H1 (cell line): ENCODE measurements at regions not wholly inside any gene's neighbourhood (a gene's known extent, or its start where the extent isn't known, plus 50 kb on each side); places are given as distances from the start of the nearest gene placed in this dataset.

Experiments used
- CTCF ChIA-PET: fragments of 300-600 bp; sonication (Branson Sonifier 250); formaldehyde crosslinking; loops from one replicate; lab custom pipeline; 2021; ENCODE audit not compliant: partially characterized antibody; lab: Charles Lee
- POLR2A ChIA-PET: fragments of 300-600 bp; sonication (Branson Sonifier 250); formaldehyde crosslinking; loops from one replicate; lab custom pipeline; 2021; ENCODE audit warnings: inconsistent platforms; ENCODE audit not compliant: partially characterized antibody; lab: Charles Lee
- DNase-seq, 2 experiments: peaks; one replicate each; pipeline versions ENCODE4 v3.0.0 to v3.0.0-alpha.2; 2010 to 2022; ENCODE audit warnings: low spot score in 2 of 2, low read depth in 1 of 2, mixed read lengths in 1 of 2
- FAIRE-seq: peaks from 2 replicates; lab custom pipeline; 2011; peaks lifted over from hg19 to GRCh38; lab: Jason Lieb, UNC
- H2AFZ ChIP-seq: 2 replicates; pipeline ENCODE4 v1.8.1; 2012; ENCODE audit warnings: low read length, inconsistent platforms
- H2AK5ac ChIP-seq: 2 replicates; pipeline ENCODE4 v1.6.1; 2013; ENCODE audit warnings: low read depth, low read length
- H2BK120ac ChIP-seq: replicated peaks from 2 replicates; pipeline ENCODE3; 2013; ENCODE audit warnings: low read depth, low read length, inconsistent platforms
- H2BK12ac ChIP-seq: 2 replicates; pipeline ENCODE4 v1.6.1; 2013; ENCODE audit warnings: low read depth, low read length
- H2BK15ac ChIP-seq: 2 replicates; pipeline ENCODE4 v1.6.1; 2013; ENCODE audit warnings: low read length
- H2BK20ac ChIP-seq: 2 replicates; pipeline ENCODE4 v1.6.1; 2013; ENCODE audit warnings: low read length
- H2BK5ac ChIP-seq: 2 replicates; pipeline ENCODE4 v1.6.1; 2013; ENCODE audit warnings: low read depth, low read length
- H3K14ac ChIP-seq: 2 replicates; pipeline ENCODE4 v1.6.1; 2013; ENCODE audit warnings: inconsistent platforms; ENCODE audit not compliant: insufficient read length
- H3K18ac ChIP-seq: 2 replicates; pipeline ENCODE4 v1.6.1; 2013; ENCODE audit warnings: low read length; ENCODE audit errors: extremely low read depth
- H3K23ac ChIP-seq: 2 replicates; pipeline ENCODE4 v1.6.1; 2013; ENCODE audit warnings: inconsistent platforms; ENCODE audit not compliant: insufficient read length
- H3K23me2 ChIP-seq: 2 replicates; pipeline ENCODE4 v1.6.1; 2013; ENCODE audit warnings: low read depth, low read length
- H3K27ac ChIP-seq: 2 replicates; pipeline ENCODE4 v1.6.1; 2011; ENCODE audit warnings: low read depth, low read length, inconsistent platforms
- H3K27me3 ChIP-seq, 4 experiments: replicated peaks in 1 of 4; 1 replicate in 1 of 4; 2 replicates in 3 of 4; pipeline versions ENCODE4 v1.6.1 to v1.8.1; 2011 to 2013; ENCODE audit warnings: low read length in 3 of 4, mild to moderate bottlenecking in 3 of 4, inconsistent platforms in 2 of 4, mixed read lengths in 2 of 4, moderate library complexity in 1 of 4; ENCODE audit not compliant: control insufficient read depth in 3 of 4, insufficient read depth in 3 of 4; ENCODE audit errors: extremely low read depth in 1 of 4
- H3K36me3 ChIP-seq, 4 experiments: 2 replicates each; pipeline versions ENCODE4 v1.6.1 to v1.8.1; 2011 to 2013; ENCODE audit warnings: mild to moderate bottlenecking in 4 of 4, low read length in 3 of 4, moderate library complexity in 2 of 4, control low read depth in 1 of 4, inconsistent platforms in 1 of 4; ENCODE audit not compliant: insufficient read depth in 4 of 4, control insufficient read depth in 2 of 4
- H3K4ac ChIP-seq: replicated peaks from 2 replicates; pipeline ENCODE3; 2013; ENCODE audit warnings: low read length, low read depth, mixed read lengths, inconsistent platforms; ENCODE audit not compliant: insufficient read length
- H3K4me1 ChIP-seq, 4 experiments: replicated peaks in 1 of 4; 1 replicate in 1 of 4; 2 replicates in 3 of 4; pipeline versions ENCODE4 v1.6.1 to v1.8.1; 2011 to 2013; ENCODE audit warnings: low read length in 3 of 4, inconsistent platforms in 2 of 4, mixed read lengths in 1 of 4; ENCODE audit not compliant: insufficient read depth in 4 of 4, control insufficient read depth in 3 of 4
- H3K4me2 ChIP-seq, 2 experiments: 2 replicates each; pipeline versions ENCODE4 v1.6.1 to v1.8.1; 2011 to 2013; ENCODE audit warnings: low read depth in 2 of 2, low read length in 2 of 2, control low read depth in 1 of 2, inconsistent platforms in 1 of 2, mild to moderate bottlenecking in 1 of 2; ENCODE audit not compliant: insufficient read depth in 1 of 2
- H3K4me3 ChIP-seq, 4 experiments: fragments of 200-600, 300-600 bp in 1 of 4; sonication (generic), shearing (Covaris generic), sonication (Bioruptor Twin) in 1 of 4; 2 replicates each; pipeline versions ENCODE4 v1.5.1 to v1.8.1; 2011 to 2016; ENCODE audit warnings: low read length in 4 of 4, low read depth in 3 of 4, control low read depth in 2 of 4, inconsistent platforms in 2 of 4, mild to moderate bottlenecking in 2 of 4, mixed read lengths in 1 of 4, moderate library complexity in 1 of 4; ENCODE audit not compliant: insufficient read depth in 2 of 4; ENCODE audit errors: extremely low read depth in 1 of 4
- H3K56ac ChIP-seq: replicated peaks from 2 replicates; pipeline ENCODE3; 2013; ENCODE audit warnings: low read depth, mild to moderate bottlenecking, mixed read lengths, low read length, inconsistent platforms; ENCODE audit not compliant: insufficient read length
- H3K79me1 ChIP-seq: 2 replicates; pipeline ENCODE4 v1.6.1; 2013; ENCODE audit warnings: low read depth, low read length, control low read depth
- H3K79me2 ChIP-seq, 2 experiments: 2 replicates each; pipeline versions ENCODE4 v1.6.1 to v1.8.1; 2012 to 2013; ENCODE audit warnings: low read length in 2 of 2, mild to moderate bottlenecking in 2 of 2, inconsistent platforms in 1 of 2; ENCODE audit not compliant: insufficient read depth in 2 of 2, control insufficient read depth in 1 of 2
- H3K9ac ChIP-seq, 4 experiments: replicated peaks in 1 of 4; 1 replicate in 1 of 4; 2 replicates in 3 of 4; pipeline versions ENCODE4 v1.6.1 to v1.8.1; 2011 to 2013; ENCODE audit warnings: low read depth in 3 of 4, low read length in 3 of 4, control low read depth in 2 of 4, mild to moderate bottlenecking in 2 of 4, moderate library complexity in 2 of 4, inconsistent platforms in 1 of 4; ENCODE audit errors: extremely low read depth in 1 of 4
- H3K9me3 ChIP-seq, 2 experiments: 2 replicates each; pipeline versions ENCODE4 v1.6.1 to v1.8.1; 2012 to 2013; ENCODE audit warnings: mild to moderate bottlenecking in 2 of 2, moderate library complexity in 2 of 2, control low read depth in 1 of 2, inconsistent platforms in 1 of 2, low read depth in 1 of 2, low read length in 1 of 2, mixed read lengths in 1 of 2; ENCODE audit not compliant: insufficient read depth in 2 of 2
- H4K20me1 ChIP-seq, 2 experiments: replicated peaks in 1 of 2; 2 replicates each; pipeline versions ENCODE3 to v1.8.1; 2011 to 2013; ENCODE audit warnings: inconsistent platforms in 2 of 2, low read length in 2 of 2, mild to moderate bottlenecking in 1 of 2; ENCODE audit not compliant: insufficient read depth in 2 of 2, control insufficient read depth in 1 of 2
- H4K5ac ChIP-seq: 2 replicates; pipeline ENCODE4 v1.6.1; 2013; ENCODE audit warnings: low read length, low read depth, mixed read lengths, inconsistent platforms; ENCODE audit not compliant: insufficient read length
- H4K8ac ChIP-seq: 2 replicates; pipeline ENCODE4 v1.8.0; 2013; ENCODE audit warnings: mild to moderate bottlenecking, moderate library complexity, low read length, inconsistent platforms; ENCODE audit not compliant: insufficient read depth; ENCODE audit errors: extremely low read depth
- H4K91ac ChIP-seq: replicated peaks from 2 replicates; pipeline ENCODE3; 2013; ENCODE audit warnings: low read length, mixed read lengths, inconsistent platforms; ENCODE audit not compliant: insufficient read length
- ASH2L ChIP-seq: fragments of 200-600, 300-600 bp; sonication (generic); IDR thresholded peaks from one replicate; pipeline ENCODE4 v1.7.1; 2017; ENCODE audit warnings: low read length
- ATF2 ChIP-seq: IDR thresholded peaks from 2 replicates; pipeline ENCODE4 v1.6.1; 2012; ENCODE audit warnings: low read length, inconsistent platforms
- CTBP2 ChIP-seq: IDR thresholded peaks from 2 replicates; pipeline ENCODE4 v1.7.0; 2011; ENCODE audit warnings: borderline replicate concordance, mild to moderate bottlenecking, moderate library complexity, mixed read lengths, low read length; ENCODE audit not compliant: insufficient read depth, insufficient read length
- EZH2 ChIP-seq: fragments of 200-600 bp; sonication (generic); IDR thresholded peaks from 2 replicates; pipeline ENCODE4 v1.7.1; 2012; ENCODE audit warnings: low read depth, mild to moderate bottlenecking, moderate library complexity, low read length, inconsistent platforms; ENCODE audit not compliant: severe bottlenecking
- KDM5A ChIP-seq: fragments of 200-600 bp; IDR thresholded peaks from 2 replicates; pipeline ENCODE4 v1.7.1; 2012; ENCODE audit warnings: mild to moderate bottlenecking, low read length, inconsistent platforms, mixed read lengths
- NANOG ChIP-seq: IDR thresholded peaks from 2 replicates; pipeline ENCODE4 v1.6.1; 2011; ENCODE audit warnings: low read length, low read depth, mild to moderate bottlenecking, inconsistent platforms; ENCODE audit not compliant: insufficient read depth, poor library complexity, severe bottlenecking
- TBP ChIP-seq: IDR thresholded peaks from 2 replicates; pipeline ENCODE4 v1.6.1; 2011; ENCODE audit warnings: low read depth, low read length, improper control_type of control experiment
- ZNF274 ChIP-seq: IDR thresholded peaks from 2 replicates; pipeline ENCODE4 v1.7.0; 2012; ENCODE audit warnings: low read length, borderline replicate concordance; ENCODE audit errors: extremely low read depth
- WGBS, 2 experiments: shearing (Covaris generic) in 1 of 2; methylation state at CpG; one replicate each; pipeline versions ENCODE4 v1.1.6 to v1.1.7; 2013 to 2015; ENCODE audit warnings: low lambda C conversion rate in 2 of 2, mixed read lengths in 2 of 2, inconsistent platforms in 1 of 2, low coverage in 1 of 2, missing lambda C conversion rate in 1 of 2; ENCODE audit not compliant: insufficient replicate concordance in 2 of 2, insufficient coverage in 1 of 2, insufficient read length in 1 of 2; ENCODE audit errors: extremely low coverage in 1 of 2, missing lambda C conversion rate in 1 of 2; 5-methylcytosine and 5-hydroxymethylcytosine counted together

DNA sequence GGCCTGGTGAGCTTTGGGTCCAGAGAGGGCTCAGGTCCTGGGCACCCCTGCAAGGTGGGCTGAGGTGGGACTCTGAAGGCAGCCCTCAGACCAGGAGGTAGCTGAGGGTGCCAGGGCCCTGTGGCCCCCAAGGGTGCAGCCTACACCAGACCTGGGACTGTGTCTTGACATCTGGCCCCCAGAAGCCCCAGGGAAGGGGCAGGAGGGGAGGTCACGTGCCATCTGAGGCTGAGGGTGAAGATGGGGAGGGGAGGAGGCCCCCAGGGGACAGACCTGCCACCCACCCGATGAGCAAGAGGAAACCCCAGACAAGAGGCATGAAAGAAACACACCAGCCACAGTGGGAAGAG is 520.2 kb downstream of the BRD1 start:
- Histone ChIP-seq H3K14ac (no peak overlapping the region), H3K4me1 (peaks cover 0 to 4% (median 2%) of the 10 kb centered on the region in 4 experiments; a peak in 4 of 7 replicates), H2BK15ac (no peak overlapping the region), H2AK5ac (no peak overlapping the region), H3K9me3 (no peaks in the 10 kb centered on the region), H3K27me3 (no peaks in the 10 kb centered on the region; a peak in 1 of 7 replicates), H3K27ac (no peak overlapping the region), H3K79me2 (no peaks in the 10 kb centered on the region), H3K4ac (no peak overlapping the region), H3K4me2 (no peak overlapping the region), H3K4me3 (no peak overlapping the region), H3K23me2 (no peaks in the 10 kb centered on the region), H3K36me3 (no peaks in the 10 kb centered on the region), H3K23ac (no peak overlapping the region), H3K18ac (no peak overlapping the region), H2AFZ (no peak overlapping the region), H4K91ac (no peak overlapping the region), H4K8ac (peak overlapping the region; percentile 14; the same call in 1 of the 2 replicates), H2BK120ac (no peak overlapping the region), H4K20me1 (peaks cover 0 to 2% of the 10 kb centered on the region in 2 experiments), H2BK12ac (0 out of 2 replicates have a peak overlapping the region, but pooled peaks have one; percentile 9), H3K79me1 (no peaks in the 10 kb centered on the region), H3K56ac (no peak overlapping the region), H4K5ac (no peak overlapping the region), H3K9ac (no peak overlapping the region), H2BK5ac (no peak overlapping the region), H2BK20ac (no peak overlapping the region)
- no peak for FAIRE-seq
- TF ChIP-seq TBP = no peak
- no peak for TF ChIP-seq NANOG
- TF ChIP-seq ASH2L = no peak
- TF ChIP-seq CTBP2 = no peak
- no peak for TF ChIP-seq ZNF274
- TF ChIP-seq EZH2 = no peak
- no peak for TF ChIP-seq ATF2
- TF ChIP-seq KDM5A = no peak
- ChIA-PET CTCF (interaction anchor here (0.9 to 5.7 kb wide), 4 partner anchors 11 to 262 kb away, joined by 3 to 95 read pairs (median 12); no protein-coding TSS in a partner anchor), POLR2A (no interaction called here)
- DNase-seq = peak in 1 of 2 experiments; percentile 22
- WGBS, 2 experiments = 80% methylated on average over 1 of the region's 2 CpGs; no CpG with 5 or more reads in 1 of the 2 experiments
